ENCODE measurements at regions not wholly inside any gene's neighbourhood (a gene's known extent, or its start where the extent isn't known, plus 50 kb on each side); places are given as distances from the start of the nearest gene placed in this dataset.

GRCh38 chr12:66881386-66881785 is 202.5 kb upstream of the GRIP1 start:
- TF ChIP-seq ZNF274 (IDR thresholded peaks at IDR 0.05; ENCODE audit: low read length) (no peak), ZNF274 (tag by site-specific recombination; IDR thresholded peaks at IDR 0.05; ENCODE audit: borderline replicate concordance) (no peak), ZNF146 (tag by site-specific recombination; IDR thresholded peaks at IDR 0.05) (no peak), CTCF (tag by site-specific recombination; IDR thresholded peaks at IDR 0.05) (no peak), ZNF394 (tag by site-specific recombination; IDR thresholded peaks at IDR 0.05; ENCODE audit: borderline replicate concordance) (no peak), ZSCAN5A (tag by site-specific recombination; IDR thresholded peaks at IDR 0.05) (no peak)
